ENCODE measurements at regions not wholly inside any gene's neighbourhood (a gene's known extent, or its start where the extent isn't known, plus 50 kb on each side); places are given as distances from the start of the nearest gene placed in this dataset.

DNA sequence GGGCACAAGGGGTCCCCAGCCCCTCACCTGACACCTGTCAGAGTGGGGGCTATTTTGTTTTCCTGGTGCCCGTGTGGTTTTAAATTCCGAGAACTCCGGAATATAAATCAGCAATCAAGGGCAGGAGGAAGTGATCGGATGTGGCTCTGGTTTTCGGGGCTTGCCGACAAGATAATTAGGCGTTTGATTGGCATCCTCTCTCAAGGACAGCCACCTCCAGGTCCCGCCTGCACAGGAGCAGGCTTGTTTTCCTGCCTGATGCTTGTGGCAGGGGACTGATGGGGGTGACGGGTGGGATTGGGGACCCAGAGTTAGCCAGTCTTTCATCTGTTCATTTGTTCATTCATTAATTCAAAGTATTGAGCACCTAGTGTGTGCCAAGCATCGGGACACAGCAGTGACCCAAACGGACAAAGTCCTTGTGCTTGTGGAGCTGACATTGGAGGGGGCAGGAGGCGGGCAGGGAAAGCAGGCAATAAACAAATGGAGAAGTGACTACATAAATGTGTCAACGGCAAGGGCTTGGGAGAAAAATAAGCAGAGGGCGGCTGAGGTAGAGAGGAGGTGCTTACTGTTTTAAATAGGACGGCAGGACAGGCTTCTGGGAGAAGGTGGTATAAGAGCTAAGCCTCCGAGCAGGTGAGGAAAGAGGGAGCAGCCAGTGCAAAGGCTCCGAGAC lies 166.5 kb downstream of the PHETA1 start:
- H3K79me2 ChIP-seq (ENCODE audit: control insufficient read depth in 1 of 2, insufficient read depth in 2 of 2, low read length in 2 of 2) = no peaks in the 10 kb centered on the region; a peak in 1 of 4 replicates
- H3K14ac ChIP-seq (ENCODE audit: insufficient read length) = no peak overlapping the region
- DNase-seq (ENCODE audit: low read depth in 1 of 2, low spot score in 2 of 2) (no peak), FAIRE-seq (no peak)
- no peak overlapping the region for H3K56ac ChIP-seq (replicated peaks; ENCODE audit: insufficient read length, low read depth, low read length)
- no peak overlapping the region for H3K9ac ChIP-seq (replicated peaks in 1 of 4; ENCODE audit: extremely low read depth in 1 of 4, low read depth in 3 of 4, low read length in 3 of 4)
- H4K91ac ChIP-seq (replicated peaks; ENCODE audit: insufficient read length, low read length) = no peak overlapping the region
- no peak overlapping the region for H2BK5ac ChIP-seq (ENCODE audit: low read depth, low read length)
- H2BK12ac ChIP-seq (ENCODE audit: low read depth, low read length) = no peak overlapping the region
- WGBS, 2 experiments (ENCODE audit: extremely low coverage in 1 of 2, insufficient coverage in 1 of 2, insufficient read length in 1 of 2, insufficient replicate concordance in 2 of 2, low coverage in 1 of 2, low lambda C conversion rate in 2 of 2, missing lambda C conversion rate in 1 of 2) = 90% methylated on average over 17 of the region's 17 CpGs; no CpG with 5 or more reads in 1 of the 2 experiments
- no peak overlapping the region for H3K4me2 ChIP-seq (ENCODE audit: insufficient read depth in 1 of 2, low read depth in 2 of 2, low read length in 2 of 2)
- H3K9me3 ChIP-seq (ENCODE audit: insufficient read depth in 2 of 2, low read depth in 1 of 2, low read length in 1 of 2) = no peaks in the 10 kb centered on the region
- no peak overlapping the region for H2BK20ac ChIP-seq (ENCODE audit: low read length)
- no peaks in the 10 kb centered on the region; the same call in 1 of the 2 replicates for H3K23me2 ChIP-seq (ENCODE audit: low read depth, low read length)
- no peaks in the 10 kb centered on the region for H3K27me3 ChIP-seq (replicated peaks in 1 of 4; ENCODE audit: control insufficient read depth in 3 of 4, extremely low read depth in 1 of 4, insufficient read depth in 3 of 4, low read length in 3 of 4)
- no peak overlapping the region for H3K4ac ChIP-seq (replicated peaks; ENCODE audit: insufficient read length, low read depth, low read length)
- no peak overlapping the region for H2AFZ ChIP-seq (ENCODE audit: low read length)
- no peak overlapping the region for H3K18ac ChIP-seq (ENCODE audit: extremely low read depth, low read length)
- H2BK120ac ChIP-seq (replicated peaks; ENCODE audit: low read depth, low read length) = no peak overlapping the region
- H3K4me1 ChIP-seq (replicated peaks in 1 of 4; ENCODE audit: control insufficient read depth in 3 of 4, insufficient read depth in 4 of 4, low read length in 3 of 4) = peaks cover 0 to 8% (median 4%) of the 10 kb centered on the region in 4 experiments; a peak in 5 of 7 replicates
- H3K36me3 ChIP-seq (ENCODE audit: control insufficient read depth in 2 of 4, insufficient read depth in 4 of 4, low read length in 3 of 4) = no peaks in the 10 kb centered on the region
- POLR2A ChIA-PET (ENCODE audit: partially characterized antibody) = no interaction called here
- H4K20me1 ChIP-seq (replicated peaks in 1 of 2; ENCODE audit: control insufficient read depth in 1 of 2, insufficient read depth in 2 of 2, low read length in 2 of 2) = peaks cover 0 to 9% of the 10 kb centered on the region in 2 experiments
- H4K8ac ChIP-seq (ENCODE audit: extremely low read depth, insufficient read depth, low read length) = no peak overlapping the region
- no peaks in the 10 kb centered on the region; the same call in 1 of the 2 replicates for H3K79me1 ChIP-seq (ENCODE audit: low read depth, low read length)
- H3K4me3 ChIP-seq (ENCODE audit: extremely low read depth in 1 of 4, insufficient read depth in 2 of 4, low read depth in 3 of 4, low read length in 4 of 4) = no peak overlapping the region
- CTCF ChIA-PET (ENCODE audit: partially characterized antibody) = interaction anchor here (0.7 to 1.7 kb wide), 5 partner anchors 10 to 176 kb away, joined by 3 read pairs; no protein-coding TSS in a partner anchor
- no peak overlapping the region for H2AK5ac ChIP-seq (ENCODE audit: low read depth, low read length)
- no peak overlapping the region for H2BK15ac ChIP-seq (ENCODE audit: low read length)
- no peak overlapping the region for H3K27ac ChIP-seq (ENCODE audit: low read depth, low read length)
- no peak overlapping the region for H3K23ac ChIP-seq (ENCODE audit: insufficient read length)
- no peak overlapping the region for H4K5ac ChIP-seq (ENCODE audit: insufficient read length, low read depth, low read length)
- TF ChIP-seq SIX5 (IDR thresholded peaks at IDR 0.05; ENCODE audit: low read depth, low read length) (no peak), SP2 (IDR thresholded peaks at IDR 0.05; ENCODE audit: low read length) (no peak)
